Gastrocnemius medialis (tissue), 4 donors: ENCODE measurements at regions not wholly inside any gene's neighbourhood (a gene's known extent, or its start where the extent isn't known, plus 50 kb on each side); places are given as distances from the start of the nearest gene placed in this dataset.

Experiments used
- POLR2A ChIP-seq, 2 donors: fragments of 450-650 bp; IDR thresholded peaks; one replicate each; pipeline ENCODE4 v1.6.1; 2017; ENCODE audit warnings: antibody characterized with exemption in 2 of 2, mild to moderate bottlenecking in 2 of 2, moderate library complexity in 2 of 2
- TF ChIP-seq, protein P1 (sequence below), 5 experiments: fragments of 450-650 bp in 3 of 5; fragments of 200-600 bp in 2 of 5; sonication (generic) in 2 of 5; IDR thresholded peaks in 4 of 5; conservative IDR thresholded peaks in 1 of 5; 1 replicate in 4 of 5; 2 replicates in 1 of 5; pipeline ENCODE4 v1.5.1; 2016 to 2019; ENCODE audit warnings: antibody characterized with exemption in 5 of 5, mild to moderate bottlenecking in 3 of 5, moderate library complexity in 3 of 5

DNA sequence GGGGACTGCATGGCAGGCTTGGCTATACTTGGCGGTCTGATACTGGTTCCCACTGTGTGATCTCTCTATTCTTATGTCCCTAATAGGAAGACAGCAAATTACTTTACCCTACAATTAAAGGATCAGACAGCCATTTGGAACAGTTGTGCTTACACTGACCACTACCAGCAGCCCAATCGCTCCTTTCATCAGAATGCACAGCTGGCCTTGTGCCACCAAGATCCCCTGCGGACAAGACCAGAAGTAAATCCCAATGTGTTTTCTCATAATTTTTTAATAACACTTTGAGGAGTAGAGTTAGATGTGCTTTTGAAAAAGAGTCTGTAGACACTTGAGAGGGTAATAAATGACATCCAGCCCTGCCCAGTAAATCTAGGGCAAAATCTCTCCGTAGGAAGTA, 297.2 kb upstream of the ZNF32 start:
- TF ChIP-seq, protein P1, sequence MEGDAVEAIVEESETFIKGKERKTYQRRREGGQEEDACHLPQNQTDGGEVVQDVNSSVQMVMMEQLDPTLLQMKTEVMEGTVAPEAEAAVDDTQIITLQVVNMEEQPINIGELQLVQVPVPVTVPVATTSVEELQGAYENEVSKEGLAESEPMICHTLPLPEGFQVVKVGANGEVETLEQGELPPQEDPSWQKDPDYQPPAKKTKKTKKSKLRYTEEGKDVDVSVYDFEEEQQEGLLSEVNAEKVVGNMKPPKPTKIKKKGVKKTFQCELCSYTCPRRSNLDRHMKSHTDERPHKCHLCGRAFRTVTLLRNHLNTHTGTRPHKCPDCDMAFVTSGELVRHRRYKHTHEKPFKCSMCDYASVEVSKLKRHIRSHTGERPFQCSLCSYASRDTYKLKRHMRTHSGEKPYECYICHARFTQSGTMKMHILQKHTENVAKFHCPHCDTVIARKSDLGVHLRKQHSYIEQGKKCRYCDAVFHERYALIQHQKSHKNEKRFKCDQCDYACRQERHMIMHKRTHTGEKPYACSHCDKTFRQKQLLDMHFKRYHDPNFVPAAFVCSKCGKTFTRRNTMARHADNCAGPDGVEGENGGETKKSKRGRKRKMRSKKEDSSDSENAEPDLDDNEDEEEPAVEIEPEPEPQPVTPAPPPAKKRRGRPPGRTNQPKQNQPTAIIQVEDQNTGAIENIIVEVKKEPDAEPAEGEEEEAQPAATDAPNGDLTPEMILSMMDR (IDR thresholded peaks at IDR 0.05 in 4 of 5, conservative IDR thresholded peaks at IDR 0.05 in 1 of 5) = no peak
- no peak for TF ChIP-seq POLR2A (IDR thresholded peaks at IDR 0.05)
